T47D (cell line): ENCODE measurements at regions not wholly inside any gene's neighbourhood (a gene's known extent, or its start where the extent isn't known, plus 50 kb on each side); places are given as distances from the start of the nearest gene placed in this dataset.
A peak's percentile ranks its signal among the peaks of the same experiment; 100 is the strongest.

Experiments used
- DNase-seq, 2 experiments: peaks; one replicate each; pipeline versions ENCODE4 v3.0.0 to v3.0.0-alpha.2; 2011 to 2012; ENCODE audit warnings: low read depth in 1 of 2, low spot score in 1 of 2
- JUND ChIP-seq: IDR thresholded peaks from 2 replicates; pipeline ENCODE4 v1.6.1; 2012; ENCODE audit warnings: low read depth
- in situ Hi-C: cut with HindIII; loops from 2 replicates; pipeline ENCODE4 v1.10.0; 2016; ENCODE audit warnings: low sequenced_read_pairs, low pct_unique_long_range_greater_than_20kb

GRCh38 chr5:29769474-29769873 is 1424.0 kb upstream of the CDH6 start:
- no peak for DNase-seq
- no peak for TF ChIP-seq JUND
- in situ Hi-C loops = no loop called here

GRCh38 chr5:29758986-29759421 is 1434.5 kb upstream of the CDH6 start:
- no peak for DNase-seq
- in situ Hi-C loops = no loop called here
- TF ChIP-seq JUND = no peak

DNA sequence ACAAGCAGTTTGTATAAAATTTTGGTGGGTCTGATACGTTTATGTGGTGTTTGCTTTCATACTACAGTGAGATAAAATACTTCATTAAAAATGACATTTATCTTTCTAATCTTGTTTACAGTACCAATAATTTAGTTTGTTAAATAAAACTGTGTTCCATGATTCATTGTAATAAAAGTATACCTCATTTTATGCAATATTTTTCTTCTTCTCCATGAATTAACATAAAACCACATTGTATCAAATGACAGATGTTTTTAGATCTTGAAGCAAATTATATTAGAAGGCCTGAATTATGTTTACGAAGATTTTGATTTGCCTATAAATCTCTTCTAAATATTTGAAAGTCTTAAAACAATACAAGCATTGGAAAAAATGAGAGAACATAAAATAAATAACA is 1443.0 kb upstream of the CDH6 start:
- TF ChIP-seq JUND = no peak
- in situ Hi-C loops = no loop called here
- no peak for DNase-seq

- in situ Hi-C loops = no loop called here
- no peak for TF ChIP-seq JUND
- DNase-seq = no peak
Measured at GRCh38 chr5:29744618-29745017, 1448.9 kb upstream of the CDH6 start.

DNA sequence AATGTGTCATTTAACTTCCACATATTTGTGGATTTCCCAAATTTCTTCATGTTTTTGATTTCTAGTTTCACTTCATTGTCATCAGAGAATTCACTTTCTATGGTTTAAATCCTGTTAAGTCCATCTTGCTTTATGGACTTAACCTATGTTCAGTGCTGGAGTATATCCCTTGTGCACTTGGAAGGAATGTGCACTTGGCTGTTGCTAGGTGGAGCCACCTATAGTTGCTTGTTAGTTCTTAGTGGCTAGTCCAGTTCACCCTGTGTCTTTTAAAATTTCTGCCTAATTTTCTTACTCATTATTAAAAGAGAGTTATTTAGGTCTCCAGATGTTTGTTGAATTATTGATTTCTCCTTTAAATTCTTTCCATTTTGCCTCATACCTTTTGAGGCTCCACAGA is 1472.5 kb upstream of the CDH6 start:
- TF ChIP-seq JUND = no peak
- in situ Hi-C loops = no loop called here
- peak in 1 of 2 experiments; percentile 52 for DNase-seq

GRCh38 chr5:29719171-29719570 is 1474.3 kb upstream of the CDH6 start:
- in situ Hi-C loops = no loop called here
- no peak for DNase-seq
- TF ChIP-seq JUND = no peak

DNA sequence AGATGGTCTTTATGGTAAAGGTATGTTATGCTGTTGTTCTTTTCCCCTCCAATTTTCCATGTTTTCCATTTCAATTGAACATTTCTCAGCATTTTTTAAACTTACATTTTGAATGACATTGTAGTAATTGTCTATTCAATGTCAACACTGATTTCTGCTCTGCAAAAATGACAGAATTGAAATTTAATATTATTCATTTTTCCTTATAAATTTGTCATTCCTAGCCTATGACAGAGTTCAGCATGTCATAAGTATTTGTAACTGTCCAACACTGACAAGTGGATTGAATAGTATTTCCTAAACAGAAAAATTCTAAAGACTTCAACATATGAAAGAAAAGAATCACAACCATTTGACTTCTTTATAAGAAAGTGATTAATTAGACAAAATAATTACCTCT is 1478.3 kb upstream of the CDH6 start:
- DNase-seq = no peak
- in situ Hi-C loops = no loop called here
- TF ChIP-seq JUND = no peak

- no peak for DNase-seq
- in situ Hi-C loops = no loop called here
- TF ChIP-seq JUND = no peak
Measured at GRCh38 chr5:29702875-29703274, 1490.6 kb upstream of the CDH6 start.

DNA sequence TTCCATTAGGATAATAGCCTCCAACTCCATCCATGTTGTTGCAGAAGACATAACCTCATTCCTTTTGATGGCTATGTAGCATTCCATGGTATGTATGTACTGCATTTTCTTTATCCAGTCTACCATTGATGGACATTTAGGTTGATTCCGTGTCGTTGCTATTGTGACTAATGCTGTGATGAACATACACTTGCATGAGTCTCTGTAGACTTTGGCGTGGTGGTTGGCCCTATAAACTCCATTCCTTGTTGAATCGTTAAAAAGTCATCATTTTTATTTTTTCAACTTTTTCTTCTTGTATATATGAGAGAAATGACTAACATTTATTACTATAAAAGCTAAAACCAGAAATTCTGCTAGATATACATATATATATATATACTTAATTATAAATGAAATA is 1491.9 kb upstream of the CDH6 start:
- no peak for DNase-seq
- in situ Hi-C loops = no loop called here
- no peak for TF ChIP-seq JUND

DNA sequence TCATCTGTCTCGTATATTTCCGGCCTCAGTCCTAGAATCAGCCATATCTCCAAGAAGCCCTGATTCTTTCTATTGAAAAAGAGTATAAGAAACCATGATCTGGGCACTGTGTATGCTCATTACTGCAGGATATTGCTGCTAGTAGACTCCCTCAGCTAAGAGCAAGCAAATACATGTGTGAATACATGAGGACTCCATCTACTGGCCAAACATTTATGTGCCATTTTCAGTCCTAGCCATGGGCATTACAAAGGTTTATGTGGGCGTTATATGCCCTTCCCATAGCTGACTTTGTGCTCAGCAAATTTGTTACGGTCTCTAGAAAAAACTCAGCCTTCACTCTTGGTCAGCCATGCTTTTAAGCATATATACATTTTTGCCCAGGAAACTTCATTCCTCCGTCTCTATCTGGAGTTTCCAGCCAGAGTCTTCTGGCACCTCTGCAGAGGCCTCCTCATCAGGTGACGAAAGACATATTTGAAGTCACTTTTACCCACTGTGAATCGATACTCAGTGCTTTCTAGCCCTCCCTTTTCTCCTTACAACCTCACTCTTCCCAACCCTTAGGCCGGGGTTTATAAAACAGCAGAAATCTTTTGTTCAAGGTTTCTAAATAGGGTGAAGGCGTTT is 1495.6 kb upstream of the CDH6 start:
- peak; percentile 26 to 69 for DNase-seq
- TF ChIP-seq JUND = no peak
- in situ Hi-C loops = no loop called here

DNA sequence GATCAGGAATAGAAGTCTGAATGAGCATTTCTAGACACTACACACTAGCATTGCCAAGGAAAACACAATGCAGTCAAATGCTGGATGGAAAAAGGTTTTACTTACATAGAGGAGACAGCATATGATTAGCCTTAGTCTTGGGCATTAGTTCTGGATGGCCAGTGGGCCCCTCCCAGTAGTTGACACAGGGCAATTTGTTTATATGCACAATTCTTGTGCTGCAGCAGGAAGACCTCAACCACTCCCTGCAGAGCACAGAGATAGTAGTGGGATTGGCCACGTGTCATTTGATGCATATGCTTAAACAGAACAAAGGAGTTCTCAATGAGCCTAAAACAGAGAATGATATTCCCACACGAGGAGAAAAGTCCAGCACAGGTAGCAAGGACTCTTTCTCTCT is 1496.2 kb upstream of the CDH6 start:
- DNase-seq = no peak
- in situ Hi-C loops = no loop called here
- TF ChIP-seq JUND = no peak

DNA sequence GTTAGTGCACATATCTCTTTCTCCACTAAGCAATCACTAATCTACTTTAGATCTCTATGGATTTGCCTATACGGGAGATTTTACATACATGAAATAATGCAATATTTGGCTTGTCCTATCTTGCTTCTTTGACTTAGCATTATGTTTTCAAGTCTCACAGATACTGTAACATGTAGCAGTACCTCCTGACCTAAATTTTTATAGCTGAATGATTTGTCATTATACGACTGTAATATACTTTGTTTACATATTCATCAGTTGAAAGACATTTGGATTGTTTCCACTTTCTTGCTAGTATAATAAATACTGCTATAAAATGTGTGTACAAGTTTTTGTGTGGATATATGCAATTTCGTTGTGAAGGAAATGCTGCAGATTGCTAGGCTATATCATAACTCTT is 1520.8 kb upstream of the CDH6 start:
- DNase-seq = no peak
- TF ChIP-seq JUND = no peak
- in situ Hi-C loops = no loop called here

DNA sequence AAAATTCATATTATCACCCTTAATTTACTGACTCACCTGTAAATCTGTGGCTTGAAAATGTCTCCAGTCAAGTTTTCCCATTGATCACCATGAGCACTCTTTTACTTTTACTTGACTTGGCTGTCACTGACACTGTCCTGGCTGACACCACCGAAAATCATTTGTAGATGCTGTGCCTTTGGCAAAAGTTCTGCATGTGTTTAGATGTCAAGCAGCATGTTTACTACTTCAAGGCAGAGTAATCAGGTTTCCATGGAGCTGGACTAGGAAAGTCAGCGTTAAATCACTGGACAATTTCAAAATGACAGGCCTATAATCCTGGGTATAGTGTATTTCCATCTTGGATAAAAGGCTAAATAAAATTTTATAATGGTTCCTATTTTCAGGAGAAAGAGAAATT is 1530.6 kb upstream of the CDH6 start:
- no peak for DNase-seq
- TF ChIP-seq JUND = no peak
- in situ Hi-C loops = no loop called here

GRCh38 chr5:29654954-29655353 is 1538.5 kb upstream of the CDH6 start:
- no peak for TF ChIP-seq JUND
- in situ Hi-C loops = no loop called here
- no peak for DNase-seq

GRCh38 chr5:29649321-29649720 is 1544.2 kb upstream of the CDH6 start:
- in situ Hi-C loops = no loop called here
- TF ChIP-seq JUND = no peak
- no peak for DNase-seq
